GM19351 (cell line): ENCODE measurements at regions not wholly inside any gene's neighbourhood (a gene's known extent, or its start where the extent isn't known, plus 50 kb on each side); places are given as distances from the start of the nearest gene placed in this dataset.

Source experiments
- ATAC-seq: cut with Tn5 transposase; IDR thresholded peaks from one replicate; pipeline ENCODE4 v1.9.1; 2021; ENCODE audit warnings: mild to moderate bottlenecking, moderate library complexity; ENCODE audit not compliant: unreplicated experiment

DNA sequence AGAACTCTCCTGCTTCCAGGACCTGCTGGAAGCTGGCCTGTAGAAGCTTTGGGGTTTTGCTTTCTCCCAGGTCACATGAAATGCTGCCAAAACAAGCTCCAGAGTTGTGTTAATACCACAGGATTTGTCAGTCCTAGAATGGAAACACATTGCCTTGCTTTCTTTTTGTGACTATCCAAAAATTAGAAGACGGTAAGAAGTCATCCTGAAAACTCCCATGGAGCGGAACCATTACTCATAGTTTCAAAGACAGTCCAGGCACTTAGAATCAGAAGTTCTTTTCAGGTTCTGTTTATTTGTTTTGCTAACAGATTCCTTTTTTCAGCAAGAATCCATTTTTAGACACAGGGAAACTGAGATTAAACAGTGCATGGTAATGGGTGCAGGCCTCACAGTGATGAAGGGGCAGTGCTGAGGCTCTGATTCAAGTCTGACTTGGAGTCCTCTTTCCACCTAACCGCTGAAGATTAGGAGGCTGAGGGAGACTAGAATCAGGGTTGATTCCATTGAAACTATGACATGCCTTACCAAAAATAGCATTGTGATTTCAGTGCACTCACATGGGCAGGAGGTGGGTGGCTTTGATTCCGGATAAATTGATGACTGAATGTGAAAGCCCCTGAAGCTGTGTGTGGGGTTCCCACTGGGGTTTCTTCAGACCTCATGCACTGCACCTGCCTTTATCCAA is 72.2 kb upstream of the NAA20 start:
- ATAC-seq = peak; percentile 61

DNA sequence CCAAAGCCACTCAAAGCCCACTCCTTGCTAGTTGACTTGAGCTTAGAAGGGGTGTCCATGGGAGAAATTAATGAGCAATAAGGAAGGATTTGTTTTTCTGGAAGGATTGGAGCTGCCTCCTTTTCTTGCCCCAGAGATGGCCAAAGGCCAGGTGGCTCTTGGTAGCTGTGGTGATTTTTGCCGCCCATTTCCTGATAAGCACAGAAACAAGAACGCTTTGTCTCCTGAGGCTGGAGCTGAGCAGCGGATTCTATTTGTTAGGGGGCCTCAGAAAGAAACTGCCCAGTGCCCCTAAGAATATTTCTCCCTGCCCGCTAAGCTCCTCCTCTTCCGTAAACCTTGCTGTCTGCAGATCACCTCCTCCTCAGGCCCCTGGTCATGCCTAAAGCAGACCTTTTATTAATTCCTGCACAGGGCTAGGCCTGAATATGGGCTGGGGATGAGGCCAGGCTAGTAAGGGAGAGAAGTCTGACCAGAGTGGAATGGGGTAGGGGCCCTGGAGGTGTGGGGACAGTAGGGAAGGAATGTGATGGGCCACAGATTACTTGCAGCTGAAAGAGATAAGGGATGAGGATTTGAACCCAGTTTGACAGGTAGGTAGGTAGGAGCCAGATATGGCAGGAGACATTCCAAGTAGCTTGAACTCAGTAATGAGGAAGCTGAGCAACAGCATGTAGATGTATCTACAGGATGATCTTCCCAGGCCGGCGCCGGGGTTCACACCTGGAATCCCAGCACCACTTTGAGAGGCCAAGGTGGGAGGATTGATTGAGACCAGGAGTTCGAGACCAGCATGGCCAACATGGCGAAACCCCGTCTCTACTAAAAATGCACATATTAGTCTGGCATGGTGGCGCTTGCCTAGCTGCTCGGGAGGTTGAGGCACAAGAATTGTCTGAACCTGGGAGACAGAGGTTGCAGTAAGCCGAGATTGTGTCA is 71.2 kb upstream of the NAA20 start:
- ATAC-seq = no peak

- ATAC-seq = peak; percentile 71
These were observed 69.4 kb upstream of the NAA20 start for GRCh38 chr20:19947611-19948264.

DNA sequence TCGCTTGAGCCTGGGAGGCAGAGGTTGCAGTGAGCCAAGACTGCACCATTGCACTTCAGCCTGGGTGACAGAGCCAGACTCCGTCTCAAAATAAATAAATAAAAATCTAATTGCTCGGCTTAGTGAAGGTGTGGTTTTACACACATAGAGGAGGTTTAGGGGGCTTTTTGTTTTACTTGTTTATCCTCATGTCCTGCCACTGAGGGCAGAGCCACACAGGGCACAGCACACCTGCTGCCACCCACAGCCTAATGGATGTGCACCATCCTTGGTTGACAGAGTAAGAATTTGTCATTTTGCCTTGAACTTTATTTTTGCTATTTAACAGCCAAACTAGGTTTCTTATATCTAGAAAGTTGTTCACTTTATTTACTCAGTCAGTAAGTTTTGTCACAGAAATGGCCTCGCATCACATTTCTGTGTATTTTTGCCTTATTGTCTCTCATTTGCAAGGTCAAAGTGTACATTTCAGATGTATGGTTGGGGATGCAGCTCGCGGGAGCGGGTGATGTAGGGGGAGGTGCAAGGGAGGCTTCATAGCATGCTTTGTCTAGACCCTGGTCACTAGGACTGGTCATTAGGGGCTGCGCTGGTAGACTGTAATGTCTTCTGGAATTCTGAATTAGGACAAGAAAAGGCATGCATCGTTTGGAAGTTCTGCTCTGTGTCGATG is 67.8 kb upstream of the NAA20 start:
- ATAC-seq = no peak

DNA sequence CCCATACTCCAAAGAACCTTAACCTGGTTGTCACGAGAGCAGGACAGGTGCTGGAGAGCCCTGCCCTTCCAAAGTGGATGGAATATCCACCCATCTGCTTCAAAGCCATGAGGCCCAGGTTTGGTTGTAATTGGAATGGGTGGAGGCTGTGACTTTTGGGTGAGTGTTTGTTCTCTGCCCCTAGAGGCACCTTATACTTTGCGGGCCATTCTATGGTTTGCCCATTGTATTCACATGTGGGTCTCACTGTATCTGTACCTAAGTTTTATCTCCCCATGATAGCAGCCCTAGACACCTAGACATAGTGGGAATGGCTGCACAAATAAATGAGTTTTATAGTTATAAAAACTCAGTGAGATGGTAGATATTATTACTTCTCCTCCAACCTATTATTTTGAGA is 67.1 kb upstream of the NAA20 start:
- no peak for ATAC-seq

DNA sequence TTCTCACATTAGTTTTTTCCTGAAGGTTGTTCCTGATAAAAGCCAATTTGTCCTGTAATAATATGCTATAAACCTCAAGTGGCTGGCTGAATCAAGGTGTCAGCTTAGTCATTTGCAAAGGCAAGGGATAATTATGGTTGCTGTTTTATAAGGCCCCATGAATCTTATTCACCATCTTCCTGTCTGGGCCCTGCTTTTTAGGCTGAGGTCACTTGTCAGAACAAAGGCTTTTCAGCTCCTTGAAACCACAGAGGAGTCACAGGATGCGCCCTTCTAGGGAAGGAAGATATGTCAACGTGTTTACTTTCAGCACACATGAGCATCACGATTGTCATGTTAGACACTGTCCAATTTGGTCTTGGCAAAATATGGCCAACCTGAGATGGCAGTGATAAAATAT is 64.8 kb upstream of the NAA20 start:
- ATAC-seq = no peak

- ATAC-seq = no peak
These were observed 63.6 kb upstream of the NAA20 start for GRCh38 chr20:19953606-19954005.

GRCh38 chr20:19956976-19957375 is 60.2 kb upstream of the NAA20 start:
- no peak for ATAC-seq

DNA sequence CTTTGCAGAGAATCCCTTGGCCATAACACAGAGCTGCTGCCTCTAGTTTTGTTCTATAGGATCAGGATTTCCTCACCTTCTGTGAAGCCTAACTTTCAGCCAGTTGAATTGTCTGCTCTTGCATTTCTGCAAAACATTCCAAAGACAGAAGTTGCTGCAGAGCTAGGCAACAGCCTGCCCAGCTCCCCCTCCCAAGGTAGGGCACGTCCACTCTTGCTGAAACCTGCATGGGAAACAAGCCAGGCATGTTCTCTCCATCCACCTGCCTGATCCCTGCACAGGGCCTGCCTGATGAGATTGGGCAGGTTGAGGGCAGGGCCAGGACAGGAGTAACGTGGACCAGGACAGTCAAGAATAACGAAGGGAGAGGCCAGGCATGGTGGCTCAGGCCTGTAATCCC is 58.9 kb upstream of the NAA20 start:
- ATAC-seq = no peak

- no peak for ATAC-seq
These were observed 58.2 kb upstream of the NAA20 start for GRCh38 chr20:19958928-19959327.

DNA sequence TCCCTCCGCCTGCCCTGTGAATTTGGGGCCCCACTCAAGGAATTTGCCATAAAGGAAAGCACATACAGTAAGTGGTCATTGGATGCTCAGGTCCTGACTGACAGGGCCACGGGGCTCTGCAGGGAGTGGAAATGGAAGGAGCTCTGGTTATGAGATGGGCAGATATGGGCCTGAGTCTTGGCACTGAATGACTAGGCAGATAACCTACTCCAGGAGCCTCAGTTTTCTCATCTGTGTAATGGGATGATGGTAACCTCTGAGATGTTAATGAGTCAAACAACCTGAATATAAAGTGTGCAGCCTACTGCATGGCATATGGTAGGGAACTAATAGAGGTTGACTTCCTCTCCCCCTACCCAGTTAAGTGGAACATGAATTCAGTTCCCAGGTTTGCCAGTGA is 56.4 kb upstream of the NAA20 start:
- ATAC-seq = no peak

- no peak for ATAC-seq
These were observed 55.9 kb upstream of the NAA20 start for GRCh38 chr20:19961293-19961692.

GRCh38 chr20:19962958-19963357 is 54.2 kb upstream of the NAA20 start:
- no peak for ATAC-seq

GRCh38 chr20:19964289-19965265 is 52.6 kb upstream of the NAA20 start:
- ATAC-seq = no peak

DNA sequence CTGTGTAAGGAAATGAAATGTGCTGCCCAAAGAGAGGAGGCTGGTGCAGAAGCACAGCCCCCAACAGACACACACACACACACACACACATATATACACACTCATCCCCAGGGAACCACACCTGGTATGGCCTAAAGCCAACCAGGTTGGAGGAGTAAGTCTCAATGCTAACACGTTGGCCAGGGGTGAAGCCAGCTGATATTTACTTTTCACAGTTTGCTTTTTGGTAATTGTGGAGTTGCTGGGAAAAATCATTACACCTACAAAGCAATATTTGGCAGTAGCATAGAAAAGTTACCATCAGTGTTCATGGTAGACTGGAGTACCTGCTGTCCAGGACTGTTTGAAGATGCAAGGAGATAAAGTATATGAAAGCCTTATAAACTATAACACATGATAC is 50.3 kb upstream of the NAA20 start:
- ATAC-seq = no peak
